ENCODE measurements at regions not wholly inside any gene's neighbourhood (a gene's known extent, or its start where the extent isn't known, plus 50 kb on each side); places are given as distances from the start of the nearest gene placed in this dataset.

- DNase-seq, result no peak
Observed at GRCh38 chr19:28929006-28929405, 283.9 kb downstream of the UQCRFS1 start.

GRCh38 chr19:28927456-28927855 lies 285.5 kb downstream of the UQCRFS1 start:
- no peak for DNase-seq

GRCh38 chr19:28920269-28921066 lies 292.5 kb downstream of the UQCRFS1 start:
- DNase-seq, result peak; percentile 7

- no peak for DNase-seq
Observed at GRCh38 chr19:28917621-28918020, 295.3 kb downstream of the UQCRFS1 start.

- no peak for DNase-seq
Observed at GRCh38 chr19:28915737-28916460, 297.1 kb downstream of the UQCRFS1 start.

GRCh38 chr19:28915202-28915601 lies 297.7 kb downstream of the UQCRFS1 start:
- DNase-seq, result no peak

- no peak for DNase-seq
Observed at GRCh38 chr19:28914173-28914572, 298.8 kb downstream of the UQCRFS1 start.

- no peak for DNase-seq
Observed at GRCh38 chr19:28913626-28914025, 299.3 kb downstream of the UQCRFS1 start.

GRCh38 chr19:28908941-28909340 lies 304.0 kb downstream of the UQCRFS1 start:
- DNase-seq, result no peak

GRCh38 chr19:28907534-28907933 lies 305.4 kb downstream of the UQCRFS1 start:
- no peak for DNase-seq

GRCh38 chr19:28905996-28906395 lies 307.0 kb downstream of the UQCRFS1 start:
- DNase-seq, result no peak

- DNase-seq, result no peak
Observed at GRCh38 chr19:28899703-28900102, 313.2 kb downstream of the UQCRFS1 start.

- DNase-seq, result no peak
Observed at GRCh38 chr19:28898249-28898648, 314.7 kb downstream of the UQCRFS1 start.

GRCh38 chr19:28889941-28890670 lies 322.8 kb downstream of the UQCRFS1 start:
- DNase-seq, result no peak

- DNase-seq, result no peak
Observed at GRCh38 chr19:28887920-28888618, 324.9 kb downstream of the UQCRFS1 start.

GRCh38 chr19:28886708-28887107 lies 326.2 kb downstream of the UQCRFS1 start:
- DNase-seq, result no peak

GRCh38 chr19:28885965-28886364 lies 327.0 kb downstream of the UQCRFS1 start:
- no peak for DNase-seq

GRCh38 chr19:28884786-28885476 lies 328.0 kb downstream of the UQCRFS1 start:
- no peak for DNase-seq

GRCh38 chr19:28883241-28883693 lies 329.7 kb downstream of the UQCRFS1 start:
- no peak for DNase-seq

GRCh38 chr19:28882818-28883217 lies 330.1 kb downstream of the UQCRFS1 start:
- no peak for DNase-seq

- peak; percentile 12 for DNase-seq
Observed at GRCh38 chr19:28881616-28882015, 331.3 kb downstream of the UQCRFS1 start.

- no peak for DNase-seq
Observed at GRCh38 chr19:28880735-28881401, 332.1 kb downstream of the UQCRFS1 start.
